ENCODE measurements at regions not wholly inside any gene's neighbourhood (a gene's known extent, or its start where the extent isn't known, plus 50 kb on each side); places are given as distances from the start of the nearest gene placed in this dataset.

- TF ChIP-seq CTCF (IDR thresholded peaks at IDR 0.05) (no peak), POLR2A (IDR thresholded peaks at IDR 0.05) (no peak)
These were observed 764.3 kb upstream of the GOLIM4 start for GRCh38 chr3:168860028-168860427.

Measured in upper lobe of left lung (tissue), 4 donors.